AG04450 (cell line): ENCODE measurements at regions not wholly inside any gene's neighbourhood (a gene's known extent, or its start where the extent isn't known, plus 50 kb on each side); places are given as distances from the start of the nearest gene placed in this dataset. TPM values are rescaled to one million over a fixed set of nuclear protein-coding genes. Genes with fewer than 3 reads are reported as not detected.

Experiments used
- CTCF ChIA-PET: fragments of 300-600, 350-600 bp; formaldehyde crosslinking; extraction: SDS; loops from one replicate; lab custom pipeline; 2022; ENCODE audit warnings: antibody characterized with exemption, inconsistent platforms; lab: Charles Lee
- POLR2A ChIA-PET: fragments of 350-600 bp; formaldehyde crosslinking; extraction: SDS; loops from one replicate; lab custom pipeline; 2021; ENCODE audit warnings: antibody characterized with exemption, inconsistent platforms; lab: Yijun Ruan, JAX
- DNase-seq: peaks from one replicate; pipeline ENCODE4 v3.0.0-alpha.2; 2011; ENCODE audit warnings: low read depth, low spot score
- H3K27ac ChIP-seq: one replicate; pipeline ENCODE4 v1.5.1; 2012; ENCODE audit warnings: low read depth, low read length, control low read depth
- H3K27me3 ChIP-seq: one replicate; pipeline ENCODE4 v1.6.0; 2012; ENCODE audit warnings: low read length; ENCODE audit not compliant: control insufficient read depth, insufficient read depth
- H3K4me3 ChIP-seq: 2 replicates; pipeline ENCODE4 v1.5.1; 2011; ENCODE audit warnings: mild to moderate bottlenecking, low read depth, low read length, control low read depth
- H3K9me3 ChIP-seq: 2 replicates; pipeline ENCODE4 v1.5.1; 2012; ENCODE audit warnings: low read length; ENCODE audit not compliant: control insufficient read depth, insufficient read depth
- CTCF ChIP-seq: IDR thresholded peaks from 2 replicates; pipeline ENCODE4 v1.5.1; 2011; ENCODE audit warnings: low read depth, low read length, control low read depth, inconsistent platforms
- small RNA-seq: library from RNA; depleted of rRNA; stranded (forward); fragments of <200 nt; gene quantifications from one replicate; pipeline ENCODE3, GENCODE V24; 2012; ENCODE audit warnings: low read depth; ENCODE audit not compliant: insufficient read length

- no peaks in the 10 kb centered on the region for H3K9me3 ChIP-seq
- H3K4me3 ChIP-seq: no peak overlapping the region
- no peak for TF ChIP-seq CTCF
- CTCF ChIA-PET: interaction anchor here (0.6 kb wide), 1 partner anchor 1587 kb away, joined by 3 read pairs; no protein-coding TSS in a partner anchor
- DNase-seq: no peak
- no peaks in the 10 kb centered on the region for H3K27me3 ChIP-seq
- H3K27ac ChIP-seq: no peak overlapping the region
- POLR2A ChIA-PET: no interaction called here
These were observed 56.0 kb upstream of the MGAT4C start for GRCh38 chr12:86312232-86312631.

Small RNA genes in the stretch of these regions (small RNA-seq; reads per million reads assigned to genes)
- gene AC079598.2 (not detected), gene AC079598.3 (not detected), gene AC079598.4 (not detected), gene CYCSP30 (not detected)
